Activated CD4-positive, alpha-beta T cell treated with anti-CD3 and anti-CD28 coated beads, Interleukin-2, Interleukin-6, amounts not matched to agents 100 ng/mL and 50 ng/mL, durations not matched to agents 16 hours and 8 hours (primary cell): ENCODE measurements at regions not wholly inside any gene's neighbourhood (a gene's known extent, or its start where the extent isn't known, plus 50 kb on each side); places are given as distances from the start of the nearest gene placed in this dataset.
"Not testable (repeated sequence)": the region's sequence is repeated elsewhere in the genome, so short reads cannot be mapped to it uniquely, and the experiment has no call there.

Experiments
- DNase-seq: peaks from one replicate; pipeline ENCODE4 v3.0.0-alpha.2; 2020

DNA sequence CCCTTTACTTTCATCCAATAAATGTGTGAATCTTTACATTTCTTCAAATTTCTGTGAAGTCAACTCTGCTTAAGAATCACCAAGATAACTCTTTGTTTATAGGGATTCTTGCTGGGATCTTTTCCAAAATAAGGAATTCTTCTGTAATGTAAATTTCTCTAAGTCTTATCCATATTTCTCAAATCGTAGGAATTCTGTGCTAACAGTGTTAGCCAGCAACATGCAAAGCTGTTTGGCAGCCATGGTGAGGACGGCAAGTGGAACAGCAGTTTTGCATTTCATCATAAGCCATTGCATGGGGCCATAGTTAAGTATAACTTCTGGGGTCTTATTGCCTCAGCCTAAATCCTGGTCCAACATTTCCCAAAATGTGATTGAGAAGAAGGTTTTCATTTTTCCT lies 310.5 kb upstream of the PRR16 start:
- DNase-seq, result no peak

DNA sequence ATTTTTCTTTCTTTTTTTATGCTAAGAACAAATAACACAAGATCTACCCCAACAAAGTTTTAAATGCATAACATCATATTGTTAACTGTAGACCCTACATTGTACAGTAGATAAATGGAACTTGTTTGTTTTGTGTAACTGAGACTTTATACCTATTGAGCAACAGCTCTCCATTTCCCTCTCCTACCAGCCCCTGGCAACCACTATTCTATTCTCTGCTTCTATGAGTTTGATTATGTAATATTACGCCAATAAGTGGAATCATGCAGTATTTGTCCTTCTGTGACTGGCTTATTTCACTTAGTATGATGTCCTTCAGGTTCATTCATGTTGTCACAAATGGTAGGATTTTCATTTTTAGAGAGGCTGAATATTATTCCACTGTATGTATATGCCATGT lies 308.2 kb upstream of the PRR16 start:
- DNase-seq, result no peak

DNA sequence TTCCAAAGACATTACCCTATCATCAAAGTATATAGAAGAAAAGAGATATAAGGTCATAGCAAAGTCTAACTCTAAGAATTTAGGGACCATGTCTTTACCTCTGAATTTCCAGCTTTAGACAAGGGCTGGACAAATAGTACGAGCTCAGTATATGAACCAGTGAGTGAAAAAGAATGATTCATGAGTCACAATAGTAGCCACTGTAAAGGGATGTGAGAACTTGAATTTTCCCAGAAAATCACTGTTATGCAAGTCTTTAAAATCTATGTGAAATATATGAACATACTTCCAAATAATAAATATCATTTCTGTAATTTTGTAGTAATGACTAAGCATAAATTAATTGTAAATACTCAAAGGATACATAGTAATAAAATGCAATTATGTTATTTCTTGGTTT lies 305.9 kb upstream of the PRR16 start:
- DNase-seq, result no peak

DNA sequence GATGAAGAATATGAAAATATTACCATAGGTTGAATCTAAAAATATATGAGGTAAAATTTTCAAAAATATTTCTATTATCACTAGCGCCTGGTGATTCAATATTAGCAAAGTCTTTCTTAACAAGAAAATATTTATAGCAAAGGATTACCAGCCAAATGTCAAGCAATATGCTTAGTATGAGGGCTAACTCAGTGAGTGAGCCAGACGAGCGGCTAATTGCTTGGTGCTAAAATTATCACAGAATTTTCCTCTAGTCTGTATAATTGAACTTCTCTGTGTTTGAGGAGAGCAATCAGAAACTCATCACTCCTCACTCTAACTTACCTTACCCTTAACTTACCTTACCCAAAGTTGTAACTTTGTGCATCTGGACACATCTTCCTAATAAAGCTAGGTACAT lies 304.9 kb upstream of the PRR16 start:
- no peak for DNase-seq

DNA sequence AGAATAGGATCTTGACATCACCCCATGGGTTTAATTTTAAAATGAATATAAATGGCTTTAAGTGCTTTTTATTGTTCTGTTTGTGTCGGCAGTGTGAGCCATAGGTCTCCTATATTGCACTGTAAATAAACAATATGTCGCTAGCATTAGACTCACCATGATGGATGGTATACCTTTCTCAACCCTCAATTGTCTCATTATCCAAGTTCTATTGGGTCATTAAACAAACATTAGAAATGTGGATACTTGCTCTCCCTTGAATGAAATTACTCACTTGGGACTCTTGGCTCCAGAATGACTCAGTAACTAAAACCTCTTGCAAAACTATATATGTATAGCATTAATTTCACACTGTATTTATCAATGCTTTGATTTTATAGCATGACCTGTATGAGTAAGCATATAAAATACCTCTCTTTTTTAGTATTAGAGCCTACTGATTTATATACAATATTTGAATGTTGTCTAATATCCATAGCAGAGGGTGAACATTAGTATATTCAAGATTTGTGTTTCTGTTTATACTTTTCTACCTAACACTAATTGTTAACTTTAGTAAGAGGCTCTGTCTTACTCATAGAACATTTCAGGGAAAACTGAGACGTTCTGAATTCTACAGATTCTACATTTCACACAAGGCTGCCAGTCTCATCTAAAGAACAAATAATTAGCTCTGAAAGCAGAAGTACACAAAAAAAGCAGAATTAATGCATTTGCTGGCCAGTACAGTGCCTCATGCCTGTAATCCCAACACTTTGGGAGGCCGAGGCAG lies 303.8 kb upstream of the PRR16 start:
- DNase-seq, result no peak

DNA sequence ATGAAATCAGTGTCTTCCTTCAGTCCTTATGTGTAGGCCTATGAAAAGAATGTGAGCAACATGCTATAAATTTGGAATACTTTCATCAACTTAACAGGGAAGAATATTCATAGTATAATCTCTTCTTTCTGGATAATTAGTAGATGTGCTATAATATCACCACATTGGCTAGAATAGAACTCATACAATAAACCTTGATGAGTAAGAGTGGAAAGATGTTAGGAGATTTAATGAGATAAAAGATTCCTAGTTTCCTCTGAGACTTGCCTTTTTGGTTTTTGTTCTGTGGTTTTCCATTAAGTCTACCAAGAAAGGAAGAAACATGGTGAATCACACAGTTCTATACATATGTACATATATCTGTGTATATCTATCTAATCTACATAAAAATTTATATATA lies 301.8 kb upstream of the PRR16 start:
- DNase-seq, result no peak

DNA sequence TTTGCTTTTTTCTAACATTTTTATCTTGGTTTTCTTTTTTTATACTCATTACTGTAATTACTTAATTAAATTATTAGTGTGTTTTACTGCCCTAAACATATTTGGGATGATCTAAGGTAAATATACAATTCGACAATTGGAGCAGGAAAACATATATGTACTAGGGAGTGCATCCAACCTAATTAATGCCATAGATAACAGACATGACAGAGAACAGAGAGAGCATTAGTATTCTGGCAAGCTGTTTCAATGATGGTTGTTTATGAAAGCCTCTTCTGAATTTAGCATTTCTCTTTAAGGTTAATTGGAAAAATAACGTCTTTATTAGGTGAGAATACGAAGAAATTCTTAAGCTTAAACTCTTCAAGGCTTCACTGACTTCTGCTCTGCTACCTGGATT lies 300.1 kb upstream of the PRR16 start:
- DNase-seq, result no peak

DNA sequence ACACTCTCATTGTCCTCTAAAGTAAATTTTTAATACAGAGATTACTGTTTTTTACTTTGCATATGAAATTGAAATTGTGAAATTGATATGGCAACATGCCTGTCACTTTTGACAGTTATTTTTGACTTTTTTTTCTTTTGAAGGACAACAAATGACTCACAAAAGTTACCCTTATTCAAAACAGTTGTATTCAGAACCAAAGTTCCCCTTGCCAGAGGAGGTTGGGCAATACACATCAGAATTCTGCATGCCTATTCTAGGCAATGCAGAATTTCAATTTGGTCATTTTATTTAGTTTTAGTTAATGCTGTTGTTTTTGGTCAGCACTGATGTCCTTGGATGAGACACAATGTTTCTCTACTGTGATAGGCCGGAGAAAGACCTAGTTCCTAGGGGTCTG lies 299.1 kb upstream of the PRR16 start:
- no peak for DNase-seq

DNA sequence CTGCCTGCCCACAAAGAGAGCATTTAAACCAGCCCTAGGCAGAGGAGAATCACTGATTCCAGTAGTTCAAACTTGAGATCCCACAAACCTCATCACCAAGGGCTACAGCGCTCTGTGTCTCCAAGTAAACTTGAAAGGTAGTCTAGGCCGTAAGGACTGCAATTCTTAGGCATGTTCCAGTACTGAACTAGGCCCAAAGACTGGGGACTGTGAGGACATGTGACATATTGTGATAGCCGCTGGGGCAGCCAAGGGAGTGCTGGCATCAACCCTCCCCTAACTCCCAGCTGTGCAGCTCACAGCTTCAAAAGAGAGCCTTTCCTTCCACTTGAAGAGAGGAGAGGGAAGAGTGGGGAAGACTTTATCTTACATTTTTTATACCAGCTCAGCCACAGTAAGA lies 291.0 kb upstream of the PRR16 start:
- no peak for DNase-seq

DNA sequence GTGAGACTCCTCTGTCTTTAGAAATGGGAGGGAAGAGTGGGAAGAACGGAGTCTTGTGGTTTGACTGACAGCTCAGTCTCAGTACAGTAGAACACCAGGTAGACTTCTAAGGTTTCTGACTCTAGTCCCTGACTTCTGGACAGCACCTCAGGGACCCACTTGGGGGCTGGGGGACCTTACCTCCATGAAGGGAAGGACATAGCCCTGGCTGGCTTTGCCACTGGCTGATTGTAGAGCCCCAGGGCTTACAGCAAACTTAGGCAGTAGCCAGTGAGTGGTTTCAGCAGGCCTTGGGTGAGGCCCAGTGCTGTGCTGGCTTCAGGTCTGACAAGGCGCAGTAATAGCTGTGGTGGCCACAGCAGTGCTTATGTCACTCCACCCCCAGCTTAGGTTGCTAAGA lies 290.0 kb upstream of the PRR16 start:
- DNase-seq, result no peak

DNA sequence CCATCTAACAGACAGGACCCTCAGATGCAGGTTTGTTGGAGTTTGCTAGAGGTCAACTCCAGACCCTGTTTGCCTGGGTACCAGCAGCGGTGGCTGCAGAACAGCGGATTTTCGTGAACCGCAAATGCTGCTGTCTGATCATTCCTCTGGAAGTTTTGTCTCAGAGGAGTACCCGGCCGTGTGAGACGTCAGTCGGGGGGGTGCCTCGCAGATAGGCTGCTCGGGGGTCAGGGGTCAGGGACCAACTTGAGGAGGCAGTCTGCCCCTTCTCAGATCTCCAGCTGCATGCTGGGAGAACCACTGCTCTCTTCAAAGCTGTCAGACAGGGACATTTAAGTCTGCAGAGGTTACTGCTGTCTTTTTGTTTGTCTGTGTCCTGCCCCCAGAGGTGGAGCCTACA lies 282.9 kb upstream of the PRR16 start:
- DNase-seq, result not testable (repeated sequence)

DNA sequence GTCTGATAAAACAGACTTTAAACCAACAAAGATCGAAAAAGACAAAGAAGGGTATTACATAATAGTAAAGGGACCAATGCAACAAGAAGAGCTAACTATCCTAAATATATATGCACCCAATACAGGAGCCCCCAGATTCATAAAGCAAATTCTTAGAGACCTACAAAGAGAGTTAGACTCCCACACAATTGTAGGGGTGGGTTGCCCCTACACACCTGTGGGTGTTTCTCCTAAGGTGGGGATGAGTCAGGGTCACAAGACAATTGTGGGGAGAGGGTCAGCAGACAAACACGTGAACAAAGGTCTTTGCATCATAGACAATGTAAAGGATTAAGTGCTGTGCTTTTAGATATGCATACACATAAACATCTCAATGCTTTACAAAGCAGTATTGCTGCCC lies 269.4 kb upstream of the PRR16 start:
- not testable (repeated sequence) for DNase-seq

DNA sequence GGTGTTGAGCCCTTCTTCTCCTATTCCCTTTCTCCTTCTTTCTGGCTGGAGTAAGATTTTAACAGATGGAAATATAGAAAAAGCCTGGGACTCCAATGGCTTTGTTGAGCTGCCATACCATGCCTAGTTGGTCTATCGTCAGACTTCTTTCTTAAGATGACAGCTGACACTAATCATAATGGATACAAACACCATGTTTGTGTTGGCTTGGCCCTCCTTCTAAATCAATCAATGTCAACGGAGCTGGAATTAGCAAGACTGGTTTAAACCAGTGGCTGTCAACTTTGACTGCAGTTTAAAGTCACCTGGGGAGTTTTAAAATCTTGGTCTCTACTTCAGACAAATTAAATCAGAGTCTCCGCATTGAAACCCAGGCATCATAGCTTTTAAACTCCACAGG lies 264.5 kb upstream of the PRR16 start:
- no peak for DNase-seq

DNA sequence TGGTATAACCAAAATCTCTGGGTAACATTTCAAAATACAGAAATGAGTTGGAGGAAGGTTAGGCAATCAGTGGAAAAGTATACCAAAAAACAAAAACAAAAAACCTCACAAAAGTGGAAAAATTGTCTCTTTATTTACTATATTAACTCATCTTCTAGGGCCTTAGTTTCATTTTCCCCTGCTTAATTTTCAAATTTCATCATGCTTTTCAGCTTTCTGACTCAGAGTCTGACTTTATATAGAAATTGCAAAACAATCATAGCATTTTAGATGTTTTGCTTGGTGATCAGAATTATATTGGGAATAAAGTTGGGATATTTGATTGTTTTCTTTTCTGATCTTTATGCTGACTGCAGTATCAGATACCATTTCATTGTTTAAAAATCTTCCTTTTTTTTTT lies 257.0 kb upstream of the PRR16 start:
- no peak for DNase-seq

DNA sequence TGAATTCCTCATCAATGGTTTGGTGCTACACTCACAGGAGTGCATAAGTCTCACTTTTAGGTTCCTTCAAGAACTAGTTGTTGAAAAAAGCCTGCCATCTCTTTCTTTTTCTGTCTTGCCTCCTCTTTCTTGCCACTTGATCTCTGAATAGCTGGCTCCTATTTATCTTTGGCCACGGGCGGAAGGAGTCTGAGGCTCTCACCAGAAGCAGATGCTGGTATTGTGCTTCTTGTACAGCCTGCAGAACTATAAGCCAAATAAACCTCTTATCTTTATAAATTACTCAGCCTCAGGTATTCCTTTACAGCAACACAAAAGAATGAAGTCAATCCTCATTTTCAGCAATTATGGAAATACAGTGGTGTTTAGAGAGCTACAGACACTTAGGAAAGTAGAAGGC lies 247.1 kb upstream of the PRR16 start:
- DNase-seq, result no peak

DNA sequence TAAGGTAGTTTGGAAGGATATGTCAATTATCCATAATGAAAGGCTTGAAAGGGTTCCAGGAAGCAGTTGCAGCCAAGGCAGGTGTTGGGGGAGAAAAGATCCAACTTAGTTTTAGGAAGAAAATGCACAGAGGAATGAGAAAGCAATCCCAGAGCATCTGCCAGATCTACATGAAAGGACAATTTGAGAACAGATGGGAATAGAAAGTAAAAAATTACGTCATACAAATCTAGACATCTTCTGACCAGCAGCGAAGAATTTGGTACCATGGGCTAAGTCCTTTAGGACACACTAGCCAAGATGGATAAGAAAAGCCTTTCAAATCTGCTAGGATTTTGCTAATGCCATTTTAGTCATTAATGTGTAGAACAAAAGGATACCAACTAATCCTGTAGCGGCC lies 244.1 kb upstream of the PRR16 start:
- no peak for DNase-seq

DNA sequence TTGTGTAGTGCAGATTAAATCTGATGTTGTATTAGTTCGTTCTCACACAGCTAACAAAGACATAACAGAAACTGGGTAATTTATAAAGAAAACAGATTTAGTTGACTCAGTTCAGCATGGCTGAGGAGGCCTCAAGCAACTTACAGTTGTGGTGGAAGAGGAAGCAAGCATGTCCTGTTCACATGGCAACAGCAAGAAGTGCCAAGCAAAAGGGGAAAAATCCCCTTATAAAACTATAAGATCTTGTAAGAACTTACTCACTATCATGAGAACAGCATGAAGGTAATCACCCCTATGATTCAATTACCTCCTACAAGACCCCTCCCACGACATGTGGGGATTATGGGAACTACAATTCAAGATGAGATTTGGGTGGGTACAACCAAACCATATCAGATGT lies 238.6 kb upstream of the PRR16 start:
- DNase-seq, result no peak

DNA sequence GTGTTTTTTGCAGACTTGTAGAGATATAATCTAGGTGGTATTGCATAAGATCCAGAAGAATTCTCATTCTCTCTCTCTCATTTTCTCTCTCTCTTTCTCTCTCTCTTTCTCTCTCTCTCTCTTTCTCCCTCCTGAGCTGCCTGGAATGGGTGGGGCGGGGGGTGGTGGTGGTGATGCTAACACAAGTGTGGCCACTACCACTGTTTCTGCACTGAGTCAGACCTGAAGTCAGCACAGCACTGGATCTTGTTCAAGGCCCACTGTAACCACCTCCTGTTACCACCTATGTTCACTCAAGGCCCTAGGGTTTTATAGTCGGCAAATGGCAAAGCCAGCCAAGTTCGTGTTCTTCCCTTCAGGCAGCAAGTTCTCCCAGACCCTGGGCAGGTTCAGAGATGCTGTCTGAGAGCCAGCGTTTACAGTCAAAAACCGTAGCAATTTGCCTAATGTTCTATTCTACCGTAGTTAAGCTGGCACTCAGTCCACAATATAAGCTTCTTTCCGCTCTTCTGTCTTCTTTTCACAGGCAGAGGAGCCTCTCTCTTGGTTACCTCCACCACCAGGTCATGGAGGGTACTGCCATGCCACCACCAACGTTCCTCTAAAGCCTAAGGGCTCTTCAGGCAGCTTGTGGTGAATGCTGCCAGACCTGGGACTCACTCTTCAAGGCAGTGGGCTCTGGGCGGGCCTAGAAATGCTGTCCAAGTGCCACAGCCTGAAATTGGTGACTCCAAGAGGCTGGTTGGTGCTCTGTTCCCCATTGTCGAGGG lies 235.7 kb upstream of the PRR16 start:
- DNase-seq, result no peak

DNA sequence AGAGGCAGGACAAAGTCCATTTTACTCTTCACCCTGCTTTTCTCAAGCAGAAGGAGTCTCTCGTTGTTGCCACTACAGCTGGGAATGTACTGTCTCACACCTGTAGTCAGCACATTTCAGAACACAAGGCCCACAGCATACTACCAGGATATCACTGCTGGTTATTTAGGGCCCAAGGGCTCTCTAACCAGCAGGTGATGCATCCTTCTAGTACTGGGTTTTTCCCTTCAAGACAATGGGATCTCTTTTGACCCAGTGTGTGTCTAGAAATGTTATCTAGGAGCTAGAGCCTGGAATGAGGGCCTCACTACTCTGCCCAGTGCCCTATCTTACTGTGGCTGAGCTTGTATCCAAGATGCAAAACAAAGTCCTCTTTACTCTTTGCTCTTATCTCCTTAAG lies 235.1 kb upstream of the PRR16 start:
- no peak for DNase-seq

DNA sequence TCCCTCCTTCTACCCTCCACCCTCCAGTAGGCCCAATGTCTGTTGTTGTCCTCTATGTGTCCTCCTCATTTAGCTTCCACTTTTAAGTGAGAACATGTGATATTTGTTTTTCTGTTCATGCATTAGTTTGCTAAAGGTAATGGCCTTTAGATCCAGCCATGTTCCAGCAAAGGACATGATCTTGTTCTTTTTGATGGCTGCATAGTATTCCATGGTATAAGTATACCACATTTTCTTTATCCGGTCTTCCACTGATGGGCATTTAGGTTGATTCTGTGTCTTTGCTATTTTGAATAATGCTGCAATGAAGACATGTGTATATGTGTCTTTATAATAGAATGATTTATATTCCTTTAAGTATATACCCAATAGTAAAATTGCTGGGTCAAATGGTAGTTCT lies 232.5 kb upstream of the PRR16 start:
- no peak for DNase-seq

DNA sequence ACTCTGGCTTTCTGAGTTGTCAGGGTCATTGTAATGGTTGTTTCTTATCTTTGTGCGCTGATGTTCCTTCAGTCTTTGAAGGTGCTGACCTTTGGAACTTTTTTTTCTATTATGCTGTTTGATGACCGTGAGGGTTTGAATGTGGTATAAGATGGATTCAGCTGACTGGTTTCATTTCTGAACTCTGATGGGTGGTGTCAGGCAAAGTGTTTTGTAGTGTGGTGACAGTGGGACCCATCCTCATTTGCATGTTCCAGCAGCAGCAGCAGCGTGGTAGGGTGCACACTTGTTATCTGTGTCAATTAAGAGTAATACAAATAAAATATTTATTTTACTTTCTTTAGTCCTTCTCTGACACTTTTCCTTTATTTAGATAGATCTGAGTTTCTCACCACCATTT lies 227.7 kb upstream of the PRR16 start:
- DNase-seq, result no peak

DNA sequence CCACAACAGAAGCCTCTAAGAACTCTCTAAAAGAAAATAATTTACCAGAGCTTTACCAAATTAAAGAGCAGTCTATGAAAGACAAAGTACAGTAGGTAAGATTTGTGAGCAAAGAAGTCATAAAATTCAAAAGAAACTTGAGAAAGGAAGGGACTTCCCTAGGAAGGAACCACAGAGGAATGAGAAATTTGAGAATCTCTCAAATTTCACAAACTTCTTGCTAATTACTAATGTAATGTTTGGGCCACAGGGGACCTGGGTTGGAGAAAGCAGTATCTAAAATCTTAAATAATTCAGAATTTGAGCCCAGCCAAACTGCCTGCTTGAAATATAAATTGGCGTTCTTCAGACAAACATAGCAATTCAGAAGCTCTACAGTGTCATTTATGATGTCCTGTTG lies 225.0 kb upstream of the PRR16 start:
- no peak for DNase-seq

DNA sequence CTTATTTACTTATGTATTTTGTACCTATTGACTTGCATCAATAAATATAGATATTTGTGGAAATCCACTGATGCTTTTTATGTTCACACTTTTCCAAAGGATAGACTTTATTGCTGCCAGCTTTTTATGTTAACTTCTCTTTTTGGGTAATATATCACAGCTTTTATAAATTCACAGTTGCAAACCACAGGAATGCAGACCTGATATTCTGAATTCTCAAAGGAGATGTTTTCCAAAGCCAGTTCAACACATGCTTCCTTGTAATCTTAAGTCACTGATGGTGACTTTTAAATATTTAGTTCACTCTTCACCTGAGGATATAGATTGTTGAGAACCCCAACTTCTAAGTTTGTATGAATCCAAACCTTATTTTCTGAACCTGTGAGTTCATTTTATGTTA lies 223.4 kb upstream of the PRR16 start:
- no peak for DNase-seq

DNA sequence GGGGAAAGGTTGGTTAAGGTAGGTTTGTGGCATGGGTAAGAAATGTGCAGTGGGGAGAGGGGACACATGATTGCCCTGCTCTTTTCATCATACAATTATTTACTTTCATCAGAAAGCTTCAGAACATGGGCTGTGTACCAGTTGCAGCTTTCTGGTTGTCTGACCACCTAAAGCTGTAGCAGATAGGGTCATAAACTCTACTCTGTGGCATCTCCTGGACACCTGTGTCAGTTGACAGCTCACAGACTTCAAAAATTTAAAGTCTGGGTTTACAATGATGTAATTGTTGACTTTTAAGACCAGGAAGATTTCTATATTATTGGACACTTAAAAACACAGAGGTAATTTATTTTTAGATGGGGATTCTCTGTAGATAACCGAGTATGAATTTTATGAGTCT lies 222.7 kb upstream of the PRR16 start:
- DNase-seq, result no peak

DNA sequence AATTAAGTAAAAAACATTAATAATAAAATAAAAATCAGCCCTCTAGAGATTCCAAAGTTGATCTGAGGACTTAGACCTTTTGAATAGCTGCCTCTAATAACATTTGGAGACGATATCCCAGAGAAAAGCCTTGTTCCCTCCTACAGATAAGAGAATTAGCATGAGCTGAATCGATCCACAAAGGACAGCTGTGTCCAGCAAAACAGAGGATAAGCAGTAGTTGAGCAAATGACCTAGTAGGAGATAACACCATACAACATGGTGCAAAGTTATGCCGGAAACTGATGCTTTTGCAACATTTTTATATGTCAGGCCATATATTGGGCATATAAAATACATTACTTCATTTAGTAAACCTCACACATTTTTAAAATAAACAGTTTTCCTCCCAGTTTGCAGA lies 212.2 kb upstream of the PRR16 start:
- DNase-seq, result no peak
